ES-I3 (cell line): ENCODE measurements at regions not wholly inside any gene's neighbourhood (a gene's known extent, or its start where the extent isn't known, plus 50 kb on each side); places are given as distances from the start of the nearest gene placed in this dataset.

Experiments
- H3K36me3 ChIP-seq: 2 replicates; pipeline ENCODE4 v1.6.1; 2013; ENCODE audit warnings: mild to moderate bottlenecking, low read length, control low read depth, moderate library complexity; ENCODE audit not compliant: insufficient read depth
- H3K4me1 ChIP-seq: 2 replicates; pipeline ENCODE4 v1.6.1; 2013; ENCODE audit warnings: mild to moderate bottlenecking, control low read depth, low read length; ENCODE audit not compliant: insufficient read depth
- H3K9ac ChIP-seq: 2 replicates; pipeline ENCODE4 v1.6.1; 2013; ENCODE audit warnings: low read depth, mild to moderate bottlenecking, low read length, moderate library complexity
- H3K9me3 ChIP-seq: 2 replicates; pipeline ENCODE4 v1.6.1; 2013; ENCODE audit warnings: mild to moderate bottlenecking, low read length, moderate library complexity; ENCODE audit not compliant: control insufficient read depth, insufficient read depth

DNA sequence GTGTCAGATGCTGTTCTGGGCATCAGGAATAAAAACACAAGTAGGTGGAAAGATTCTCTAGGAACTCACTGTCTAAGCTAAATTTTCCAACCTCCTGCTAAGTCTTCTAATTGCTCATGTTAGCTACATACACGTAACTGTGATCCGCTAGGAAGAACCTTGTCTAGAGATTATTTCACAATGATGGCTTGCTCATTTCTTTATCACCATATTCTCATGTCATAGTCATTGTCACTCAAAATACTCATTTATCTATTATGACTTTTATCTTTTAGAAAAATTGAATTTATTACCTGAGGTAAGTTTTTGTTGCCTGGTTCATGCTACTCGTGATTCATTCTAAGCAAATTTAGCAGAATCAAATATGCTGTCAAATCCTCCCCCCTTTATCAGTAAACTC lies 1402.4 kb upstream of the FLRT2 start:
- Histone ChIP-seq H3K4me1 (0 out of 2 replicates have a peak, but pooled peaks cover 5% of the 10 kb centered on the region), H3K9me3 (no peaks in the 10 kb centered on the region)

DNA sequence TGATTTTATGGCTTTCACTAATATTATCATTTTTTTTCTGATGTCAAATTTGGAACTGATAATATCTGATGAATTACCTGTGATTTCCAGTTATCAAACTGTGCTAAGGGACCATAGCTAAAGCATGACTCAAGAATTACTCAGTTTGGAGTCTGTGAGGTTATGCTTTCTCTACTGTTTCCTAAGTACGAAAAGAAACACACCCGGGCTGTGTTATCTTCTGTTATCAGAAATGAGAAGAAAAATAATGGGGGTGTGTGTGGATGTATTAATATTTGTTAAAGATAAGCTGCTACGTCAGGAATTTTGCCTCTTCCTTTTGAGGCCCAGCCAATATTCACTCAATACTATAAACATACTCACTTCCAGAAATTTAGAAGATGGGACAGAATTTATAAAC lies 1401.9 kb upstream of the FLRT2 start:
- H3K36me3 ChIP-seq, result no peaks in the 10 kb centered on the region
- no peak overlapping the region for H3K9ac ChIP-seq
- 0 out of 2 replicates have a peak, but pooled peaks cover 5% of the 10 kb centered on the region for H3K4me1 ChIP-seq
- no peaks in the 10 kb centered on the region for H3K9me3 ChIP-seq

More for the DNA sequence above, 1402.4 kb upstream of the FLRT2 start:
- H3K9ac ChIP-seq, result no peak overlapping the region
- H3K36me3 ChIP-seq, result no peaks in the 10 kb centered on the region

DNA sequence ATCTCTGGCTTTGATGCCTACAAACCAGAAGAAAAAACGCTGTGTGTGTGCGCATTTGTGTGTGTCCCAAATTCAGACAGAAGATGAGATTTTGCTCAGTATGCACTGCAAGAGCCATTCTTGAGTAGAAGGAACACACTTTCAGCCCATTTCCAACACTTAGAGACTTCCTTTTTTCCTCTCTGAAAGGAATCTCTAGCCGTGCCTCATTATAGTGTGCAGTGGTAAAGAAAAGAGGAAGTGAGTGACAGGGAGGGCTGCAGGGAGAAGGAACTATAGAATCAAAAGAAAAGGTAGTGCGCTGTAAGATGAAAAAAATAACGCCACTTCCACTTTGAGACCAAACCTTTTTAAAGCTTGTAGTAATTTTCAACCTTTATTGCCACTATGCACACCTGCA lies 1400.9 kb upstream of the FLRT2 start:
- no peak overlapping the region for H3K9ac ChIP-seq
- no peaks in the 10 kb centered on the region for H3K36me3 ChIP-seq
- no peaks in the 10 kb centered on the region for H3K9me3 ChIP-seq
- 0 out of 2 replicates have a peak, but pooled peaks cover 5% of the 10 kb centered on the region for H3K4me1 ChIP-seq

DNA sequence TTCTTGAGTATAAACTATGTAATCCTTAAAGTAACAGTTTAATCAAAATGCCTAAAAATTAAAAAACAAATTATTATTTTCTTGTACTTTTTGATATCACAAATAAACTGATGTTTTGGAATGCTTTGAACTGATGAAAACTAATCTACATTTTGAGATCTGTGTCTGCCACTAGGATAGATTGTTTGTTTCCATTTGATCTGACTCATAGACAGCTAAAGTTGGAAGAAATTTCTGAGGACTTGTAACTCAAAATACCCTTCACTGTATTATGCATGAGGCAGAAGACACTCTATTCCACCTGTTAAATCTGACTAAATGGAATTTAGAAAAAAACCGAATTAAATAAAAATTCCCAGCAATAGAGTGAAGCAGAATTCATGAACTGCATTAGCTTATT lies 1400.0 kb upstream of the FLRT2 start:
- Histone ChIP-seq H3K4me1 (0 out of 2 replicates have a peak, but pooled peaks cover 5% of the 10 kb centered on the region), H3K9me3 (no peaks in the 10 kb centered on the region), H3K36me3 (no peaks in the 10 kb centered on the region), H3K9ac (no peak overlapping the region)

DNA sequence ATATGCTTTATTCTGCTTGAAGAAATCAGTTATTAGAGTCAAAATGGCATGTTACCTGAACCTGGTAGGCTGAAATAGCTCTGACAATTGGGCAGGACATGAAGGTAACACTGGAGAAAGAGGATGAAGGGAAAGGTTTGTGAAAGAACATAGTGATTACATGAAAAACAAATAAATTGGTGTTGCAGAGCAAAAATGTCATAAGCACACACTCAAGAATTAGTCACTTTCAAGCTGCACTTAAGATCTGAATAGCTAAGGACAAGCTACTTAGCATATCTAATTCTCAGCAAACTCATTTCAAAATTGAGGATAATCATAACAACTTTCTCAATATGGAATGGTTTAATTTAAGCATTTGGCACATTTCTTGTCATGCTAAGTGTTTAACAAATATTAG lies 1398.0 kb upstream of the FLRT2 start:
- H3K36me3 ChIP-seq, result no peaks in the 10 kb centered on the region
- no peaks in the 10 kb centered on the region for H3K9me3 ChIP-seq
- H3K9ac ChIP-seq, result no peak overlapping the region

DNA sequence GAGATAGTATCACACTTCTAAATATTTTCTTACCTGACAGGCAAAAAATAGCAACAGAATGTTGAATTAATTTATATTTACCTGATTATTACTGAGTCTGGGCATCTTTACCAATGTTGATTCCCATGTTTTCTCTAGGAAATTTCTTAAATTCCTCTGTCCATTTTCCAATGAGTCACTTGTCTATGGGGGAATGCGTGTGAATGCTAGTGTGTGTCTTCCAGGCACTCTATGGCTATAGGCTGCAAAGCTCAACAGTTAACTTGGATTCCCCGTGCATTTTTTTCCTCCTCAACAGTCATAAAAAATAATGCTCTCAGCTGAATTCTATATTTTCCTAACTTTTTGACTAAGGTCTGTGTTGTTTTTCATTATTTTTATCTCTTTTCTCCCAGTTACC lies 1385.8 kb upstream of the FLRT2 start:
- no peaks in the 10 kb centered on the region for H3K36me3 ChIP-seq
- H3K9me3 ChIP-seq, result no peaks in the 10 kb centered on the region
- no peak overlapping the region for H3K9ac ChIP-seq
- no peaks in the 10 kb centered on the region for H3K4me1 ChIP-seq

More for the DNA sequence above, 1398.0 kb upstream of the FLRT2 start:
- H3K4me1 ChIP-seq, result 0 out of 2 replicates have a peak, but pooled peaks cover 5% of the 10 kb centered on the region

DNA sequence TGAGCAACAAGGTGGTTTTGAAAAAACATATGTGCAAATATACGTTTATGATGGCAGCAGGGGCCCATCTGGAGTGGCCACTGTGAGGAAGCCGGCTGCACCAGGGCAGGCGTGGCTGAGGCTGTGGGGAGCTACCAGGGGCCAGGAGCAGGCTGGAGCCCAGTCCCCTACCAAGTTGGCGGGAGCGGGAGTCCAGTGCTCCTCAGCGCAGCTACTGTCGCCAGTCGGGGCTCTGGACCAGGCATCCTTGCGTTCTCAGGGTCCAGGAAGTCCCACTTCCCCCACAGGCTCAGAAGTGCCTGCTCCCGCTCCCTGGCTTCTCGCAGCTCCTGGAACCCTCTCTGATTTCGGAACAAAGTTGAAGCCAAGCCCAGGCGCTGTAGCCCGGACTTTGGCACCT lies 1377.5 kb upstream of the FLRT2 start:
- Histone ChIP-seq H3K4me1 (peaks cover 4% of the 10 kb centered on the region), H3K36me3 (no peaks in the 10 kb centered on the region), H3K9ac (no peak overlapping the region), H3K9me3 (no peaks in the 10 kb centered on the region)

DNA sequence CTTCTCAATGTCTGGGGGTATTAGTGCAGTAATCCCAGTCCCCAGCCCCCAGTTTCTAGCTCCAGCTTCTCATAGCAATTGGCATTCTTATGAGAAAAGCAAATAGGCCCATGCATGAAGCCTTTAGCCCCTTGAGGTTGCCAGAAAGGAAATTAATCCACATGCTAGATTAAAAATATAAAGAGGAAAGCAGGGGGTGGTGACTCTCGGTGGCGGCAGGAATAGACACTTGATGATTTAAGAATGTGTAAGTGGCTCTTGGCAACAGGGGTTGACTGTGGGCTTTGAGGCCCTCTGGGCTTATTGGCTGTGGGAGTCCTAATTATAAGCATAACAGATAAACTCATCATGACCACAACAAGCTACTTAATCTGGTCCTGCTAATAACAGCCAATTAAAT lies 1367.3 kb upstream of the FLRT2 start:
- Histone ChIP-seq H3K9me3 (no peaks in the 10 kb centered on the region), H3K9ac (no peak overlapping the region), H3K4me1 (no peaks in the 10 kb centered on the region), H3K36me3 (no peaks in the 10 kb centered on the region)

DNA sequence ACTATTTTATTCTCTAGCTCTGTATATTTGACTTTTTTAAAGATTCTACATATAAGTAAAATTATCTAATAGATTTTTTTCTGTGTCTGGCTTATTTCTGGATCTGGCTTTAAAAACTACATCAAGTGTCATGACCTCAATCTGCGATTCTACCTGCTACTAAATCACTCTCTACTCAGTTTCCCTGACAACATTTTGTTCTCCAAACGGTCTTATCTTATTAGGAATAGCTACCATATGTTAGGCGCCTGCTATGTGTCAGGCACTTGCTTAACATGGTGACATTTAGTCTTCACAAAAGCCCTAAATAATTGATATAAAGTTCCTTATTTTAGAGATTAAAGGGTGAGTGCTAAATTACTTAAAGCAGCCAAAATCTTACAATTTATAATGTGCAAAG lies 1362.9 kb upstream of the FLRT2 start:
- H3K9ac ChIP-seq, result no peak overlapping the region
- no peaks in the 10 kb centered on the region for H3K4me1 ChIP-seq
- no peaks in the 10 kb centered on the region for H3K9me3 ChIP-seq
- H3K36me3 ChIP-seq, result no peaks in the 10 kb centered on the region

DNA sequence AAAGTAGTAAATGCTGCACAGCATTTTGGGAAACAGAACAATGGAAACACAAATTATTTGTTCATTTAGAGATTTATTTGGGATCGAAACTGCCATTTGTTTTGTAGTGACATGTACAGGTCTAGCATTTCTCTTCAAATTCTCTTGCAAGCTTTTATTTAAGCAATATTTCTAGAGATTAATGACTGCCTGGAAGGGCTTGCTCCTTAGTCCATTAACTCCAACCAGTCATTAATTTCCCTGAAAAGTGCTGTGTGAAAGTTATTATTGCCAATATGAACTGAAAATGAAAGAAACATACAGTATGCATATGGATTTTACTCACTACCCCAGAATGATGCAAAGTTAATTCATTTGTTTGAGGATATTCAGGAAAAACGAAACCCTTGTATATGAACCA lies 1349.6 kb upstream of the FLRT2 start:
- no peak overlapping the region for H3K9ac ChIP-seq
- no peaks in the 10 kb centered on the region for H3K4me1 ChIP-seq
- no peaks in the 10 kb centered on the region for H3K36me3 ChIP-seq
- no peaks in the 10 kb centered on the region for H3K9me3 ChIP-seq

DNA sequence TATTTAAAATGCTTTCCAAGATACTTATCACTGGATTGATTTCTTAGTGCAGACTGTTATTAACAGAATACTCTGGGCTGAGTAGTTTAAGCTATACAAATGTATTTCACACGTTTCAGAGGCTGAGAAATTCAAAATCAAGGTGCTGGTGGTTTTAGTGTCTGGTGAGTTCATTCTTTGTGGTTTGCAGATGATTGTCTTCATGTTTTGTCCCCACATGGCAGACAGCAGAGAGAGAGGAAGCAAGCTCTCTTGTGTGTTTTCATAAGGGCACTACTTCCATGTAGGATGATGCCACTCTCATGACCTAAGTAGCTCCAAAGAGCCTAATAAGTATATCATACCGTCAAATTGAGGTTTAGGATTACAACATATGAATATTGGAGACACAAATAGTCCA lies 1348.9 kb upstream of the FLRT2 start:
- no peak overlapping the region for H3K9ac ChIP-seq
- H3K9me3 ChIP-seq, result 0 out of 2 replicates have a peak, but pooled peaks cover 2% of the 10 kb centered on the region
- no peaks in the 10 kb centered on the region for H3K4me1 ChIP-seq
- H3K36me3 ChIP-seq, result no peaks in the 10 kb centered on the region

DNA sequence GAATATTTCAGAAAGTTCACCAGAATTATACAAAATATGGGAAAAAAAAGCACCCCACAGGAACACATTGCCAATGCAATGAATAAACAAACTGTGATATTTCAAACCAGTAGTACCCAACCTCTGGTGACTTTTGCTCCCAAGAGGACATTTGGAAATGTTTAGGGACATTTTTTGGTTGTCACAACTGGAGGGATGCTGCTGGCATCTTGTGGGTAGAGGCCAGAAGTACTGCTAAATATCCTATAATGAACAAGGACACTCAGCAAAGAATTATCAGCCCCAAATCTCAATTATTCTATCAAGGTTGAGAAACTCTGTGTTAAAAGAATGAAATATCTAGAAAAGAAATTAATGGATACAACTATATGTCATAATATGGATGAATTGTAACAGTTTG lies 1334.4 kb upstream of the FLRT2 start:
- Histone ChIP-seq H3K4me1 (no peaks in the 10 kb centered on the region), H3K9me3 (peaks cover 16% of the 10 kb centered on the region; the same call in 1 of the 2 replicates), H3K9ac (no peak overlapping the region)

DNA sequence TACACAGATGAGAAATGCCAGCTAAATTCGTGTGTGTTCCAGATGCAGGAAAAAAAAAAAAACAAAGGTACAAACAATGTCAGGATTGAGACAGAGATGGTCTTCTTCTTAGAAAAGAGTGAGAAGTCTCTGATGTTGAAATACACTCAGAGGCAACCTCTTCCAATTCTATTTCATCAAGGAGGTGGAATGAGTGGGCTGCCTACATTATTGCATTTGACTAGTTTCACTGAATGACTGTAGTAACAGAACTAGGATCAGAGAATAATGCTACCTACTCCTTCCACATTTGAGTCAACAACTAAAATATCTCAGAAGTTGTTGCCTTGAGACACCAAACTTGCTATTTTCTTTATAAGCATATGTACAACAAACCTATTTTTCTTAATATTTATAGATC lies 1332.2 kb upstream of the FLRT2 start:
- Histone ChIP-seq H3K36me3 (no peaks in the 10 kb centered on the region), H3K9me3 (peaks cover 16% of the 10 kb centered on the region; the same call in 1 of the 2 replicates), H3K9ac (no peak overlapping the region), H3K4me1 (no peaks in the 10 kb centered on the region)

More for the DNA sequence above, 1334.4 kb upstream of the FLRT2 start:
- no peaks in the 10 kb centered on the region for H3K36me3 ChIP-seq

DNA sequence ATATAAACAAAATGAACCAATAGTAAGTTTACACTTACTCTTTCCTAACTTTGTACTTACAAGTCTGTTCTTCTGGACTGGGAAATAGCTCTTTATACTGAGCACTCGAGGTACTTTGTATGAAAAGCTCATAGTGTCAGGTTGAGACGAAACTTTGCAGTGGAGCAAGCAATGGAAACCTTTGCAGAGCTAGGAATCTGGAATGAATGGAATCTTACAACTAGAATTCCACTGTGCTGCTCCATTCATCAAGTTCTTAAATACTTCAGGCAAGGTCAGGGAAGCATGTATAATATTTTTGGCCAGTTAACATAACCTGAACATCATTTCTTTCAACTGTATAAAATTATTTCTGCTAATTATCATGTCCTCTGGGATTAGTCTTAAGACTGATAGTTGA lies 1327.5 kb upstream of the FLRT2 start:
- Histone ChIP-seq H3K9ac (no peak overlapping the region), H3K36me3 (no peaks in the 10 kb centered on the region), H3K4me1 (no peaks in the 10 kb centered on the region), H3K9me3 (no peaks in the 10 kb centered on the region)

DNA sequence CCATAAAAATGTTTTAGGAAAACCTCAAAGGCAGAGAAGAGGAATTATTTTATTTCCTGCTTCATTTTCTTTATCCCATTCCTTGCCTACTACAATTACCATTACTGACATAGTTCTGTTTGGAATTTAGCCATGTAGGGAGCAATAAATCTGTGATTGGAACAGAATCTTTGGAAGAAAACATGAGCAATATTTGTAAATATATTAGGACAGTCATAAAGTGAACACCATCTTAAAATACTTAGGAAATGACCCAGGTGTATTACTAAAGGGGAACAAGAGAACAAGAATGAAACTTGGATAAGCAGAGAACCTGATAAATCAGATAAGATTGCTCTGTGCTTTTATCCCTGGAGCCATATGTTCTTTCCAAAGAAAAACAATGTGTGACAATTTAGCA lies 1326.0 kb upstream of the FLRT2 start:
- Histone ChIP-seq H3K36me3 (no peaks in the 10 kb centered on the region), H3K9ac (no peak overlapping the region), H3K4me1 (no peaks in the 10 kb centered on the region), H3K9me3 (no peaks in the 10 kb centered on the region)

DNA sequence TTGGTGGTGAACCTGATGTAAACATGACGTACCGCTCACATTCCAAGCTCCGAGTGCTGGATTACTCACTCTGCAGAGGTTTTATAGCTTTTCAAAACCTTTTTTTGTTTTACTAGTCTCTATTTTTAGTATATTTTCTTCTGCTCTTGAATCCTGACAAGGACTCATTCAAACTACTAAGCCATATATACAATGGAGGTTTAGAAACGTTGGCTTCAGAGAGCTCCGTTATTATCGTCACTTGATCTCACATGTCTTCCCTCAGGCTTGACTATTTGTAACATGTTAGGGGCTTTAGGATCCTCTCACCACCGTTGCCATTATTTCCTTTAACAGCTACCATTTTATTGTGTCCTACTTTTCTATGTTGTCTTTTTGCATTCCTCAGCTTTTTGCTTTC lies 1321.5 kb upstream of the FLRT2 start:
- Histone ChIP-seq H3K4me1 (no peaks in the 10 kb centered on the region), H3K9me3 (no peaks in the 10 kb centered on the region), H3K36me3 (no peaks in the 10 kb centered on the region), H3K9ac (no peak overlapping the region)
